ENCODE measurements at regions not wholly inside any gene's neighbourhood (a gene's known extent, or its start where the extent isn't known, plus 50 kb on each side); places are given as distances from the start of the nearest gene placed in this dataset.

DNA sequence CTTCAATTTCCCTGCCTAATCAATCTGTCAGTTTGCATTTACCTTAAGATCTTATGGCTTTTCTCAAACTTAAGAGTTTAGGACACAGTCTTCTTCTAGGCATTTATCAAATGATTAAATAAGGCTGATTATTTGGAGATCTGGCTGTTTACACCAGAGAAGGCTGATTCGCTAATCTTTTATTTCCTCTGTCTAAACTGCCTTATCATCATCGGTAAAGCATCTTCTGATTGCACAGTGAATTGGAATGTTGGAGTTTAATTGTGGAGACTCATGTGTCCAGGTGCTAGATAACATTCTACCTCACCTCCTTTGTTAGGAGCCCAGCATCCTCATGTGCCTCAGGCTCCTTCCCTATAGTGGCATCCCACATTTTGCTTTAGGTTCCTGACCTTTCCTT, 100.3 kb upstream of the DDIT4L start:
- TF ChIP-seq CTCF (IDR thresholded peaks at IDR 0.05) (no peak), EZH2 (IDR thresholded peaks at IDR 0.05; ENCODE audit: borderline replicate concordance, insufficient read depth, low read depth, low read length, poor library complexity, severe bottlenecking) (no peak)
